Panc1 (cell line): ENCODE measurements at regions not wholly inside any gene's neighbourhood (a gene's known extent, or its start where the extent isn't known, plus 50 kb on each side); places are given as distances from the start of the nearest gene placed in this dataset.

ENCODE experiments used
- ATAC-seq: fragments of 200-7000 bp; cut with Tn5 transposase; 2 replicates; pipeline ENCODE4 v1.9.1; 2020; ENCODE audit warnings: mild to moderate bottlenecking, moderate library complexity
- BruUV-seq: library from RNA; stranded (reverse); fragments of 400-500 nt; replicated peaks from 2 replicates; lab custom pipeline; 2021; lab: Mats Ljungman, UMichigan
- CTCF ChIA-PET: fragments of 300-600 bp; sonication (Branson Sonifier 250); formaldehyde crosslinking; loops from one replicate; lab custom pipeline; 2022; ENCODE audit warnings: antibody characterized with exemption; lab: Charles Lee
- POLR2A ChIA-PET: fragments of 300-600 bp; sonication (Branson Sonifier 250); formaldehyde crosslinking; loops from one replicate; lab custom pipeline; 2022; ENCODE audit warnings: antibody characterized with exemption; lab: Charles Lee
- DNase-seq: peaks from one replicate; pipeline ENCODE4 v3.0.0-alpha.2; 2010; ENCODE audit warnings: low read depth, low spot score
- H3K27ac ChIP-seq: 2 replicates; pipeline ENCODE4 v1.5.1; 2011; ENCODE audit warnings: mild to moderate bottlenecking, low read length, inconsistent platforms
- H3K27me3 ChIP-seq: fragments of 200-500 bp; sonication (Bioruptor generic); 2 replicates; pipeline ENCODE4 v1.6.0; 2014; ENCODE audit warnings: low read length, inconsistent platforms; ENCODE audit not compliant: control insufficient read depth, insufficient read depth
- H3K36me3 ChIP-seq: fragments of 200-500 bp; sonication (Bioruptor generic); 2 replicates; pipeline ENCODE4 v1.5.1; 2014; ENCODE audit warnings: inconsistent platforms, mild to moderate bottlenecking, low read length, moderate library complexity; ENCODE audit not compliant: control insufficient read depth, insufficient read depth
- H3K4me1 ChIP-seq: 2 replicates; pipeline ENCODE4 v1.5.1; 2011; ENCODE audit warnings: inconsistent platforms, mild to moderate bottlenecking, low read length, moderate library complexity; ENCODE audit not compliant: control insufficient read depth, insufficient read depth
- H3K4me3 ChIP-seq, 2 experiments: 2 replicates each; pipeline ENCODE4 v1.5.1; 2011 to 2012; ENCODE audit warnings: low read depth in 2 of 2, low read length in 2 of 2, mild to moderate bottlenecking in 2 of 2, inconsistent platforms in 1 of 2, moderate library complexity in 1 of 2
- H3K9me3 ChIP-seq: fragments of 200-500 bp; sonication (Bioruptor generic); 2 replicates; pipeline ENCODE4 v1.5.1; 2014; ENCODE audit warnings: low read depth, mild to moderate bottlenecking, inconsistent platforms, low read length, moderate library complexity; ENCODE audit not compliant: control insufficient read depth, insufficient read depth
- POLR2AphosphoS5 ChIP-seq: IDR thresholded peaks from 2 replicates; pipeline ENCODE4 v1.6.1; 2012; ENCODE audit warnings: mild to moderate bottlenecking, low read depth, low read length, moderate library complexity
- SIN3A ChIP-seq: IDR thresholded peaks from 2 replicates; pipeline ENCODE4 v1.6.1; 2012; ENCODE audit warnings: low read depth, mild to moderate bottlenecking, low read length, moderate library complexity, borderline replicate concordance; ENCODE audit not compliant: insufficient read depth
- TCF7L2 ChIP-seq: IDR thresholded peaks from 2 replicates; pipeline ENCODE4 v1.6.1; 2011; ENCODE audit warnings: mild to moderate bottlenecking, low read depth, low read length, inconsistent platforms
- in situ Hi-C: cut with HindIII; loops from 2 replicates; pipeline ENCODE4 v1.10.0; 2016; ENCODE audit warnings: low sequenced_read_pairs, low pct_unique_long_range_greater_than_20kb
- intact Hi-C: fragments of 100-400 bp; cut with micrococcal nuclease; formaldehyde crosslinking; loops from one replicate; pipeline ENCODE4 v1.10.0; 2022; ENCODE audit not compliant: unreplicated experiment
- TF ChIP-seq, protein P1 (sequence below): fragments of 450-650 bp; IDR thresholded peaks from 2 replicates; pipeline ENCODE4 v1.5.1; 2017; ENCODE audit warnings: mild to moderate bottlenecking
- TF ChIP-seq, protein P2 (sequence below), 2 experiments: IDR thresholded peaks; 2 replicates each; pipeline ENCODE4 v1.6.1; 2011 to 2012; ENCODE audit warnings: low read depth in 2 of 2, control low read depth in 1 of 2, low read length in 1 of 2, mild to moderate bottlenecking in 1 of 2, moderate library complexity in 1 of 2; ENCODE audit not compliant: insufficient read depth in 1 of 2

DNA sequence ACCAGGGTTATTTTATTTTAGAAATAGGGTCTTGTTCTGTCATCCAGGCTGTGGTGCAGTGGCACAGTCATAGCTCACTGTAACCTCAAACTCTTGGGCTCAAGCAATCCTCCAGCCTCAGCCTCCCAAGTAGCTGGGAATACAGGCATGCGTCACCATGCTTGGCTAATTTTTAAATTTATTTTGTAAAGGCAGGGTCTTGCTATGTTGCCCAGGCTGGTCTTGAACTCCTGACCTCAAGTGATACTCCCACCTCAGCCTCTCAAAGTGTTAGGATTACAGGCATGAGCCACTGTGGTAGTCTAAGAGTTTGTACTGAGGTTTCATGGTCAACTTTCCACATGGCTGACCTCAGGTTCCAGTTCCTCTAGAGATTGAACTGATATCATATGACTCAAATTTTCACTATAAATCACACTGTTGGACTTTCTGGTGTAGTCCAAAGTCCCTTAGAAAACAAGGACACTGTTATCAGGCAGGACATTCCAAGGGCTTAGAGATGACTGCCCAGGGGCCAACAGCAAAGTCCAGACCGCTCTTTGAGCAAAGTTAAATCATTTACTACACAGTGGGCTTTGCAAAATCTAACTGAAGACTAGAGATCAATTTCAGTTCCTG lies 82.0 kb upstream of the MEX3C start:
- intact Hi-C loops (no loop called here), in situ Hi-C loops (no loop called here)
- H3K9me3 ChIP-seq = no peaks in the 10 kb centered on the region
- no peak overlapping the region for H3K27ac ChIP-seq
- no peaks in the 10 kb centered on the region for H3K27me3 ChIP-seq
- CTCF ChIA-PET = no interaction called here
- BruUV-seq = no TSS peak
- POLR2A ChIA-PET = no interaction called here
- TF ChIP-seq POLR2AphosphoS5 = no peak
- no peak for TF ChIP-seq SIN3A
- TF ChIP-seq, protein P1, sequence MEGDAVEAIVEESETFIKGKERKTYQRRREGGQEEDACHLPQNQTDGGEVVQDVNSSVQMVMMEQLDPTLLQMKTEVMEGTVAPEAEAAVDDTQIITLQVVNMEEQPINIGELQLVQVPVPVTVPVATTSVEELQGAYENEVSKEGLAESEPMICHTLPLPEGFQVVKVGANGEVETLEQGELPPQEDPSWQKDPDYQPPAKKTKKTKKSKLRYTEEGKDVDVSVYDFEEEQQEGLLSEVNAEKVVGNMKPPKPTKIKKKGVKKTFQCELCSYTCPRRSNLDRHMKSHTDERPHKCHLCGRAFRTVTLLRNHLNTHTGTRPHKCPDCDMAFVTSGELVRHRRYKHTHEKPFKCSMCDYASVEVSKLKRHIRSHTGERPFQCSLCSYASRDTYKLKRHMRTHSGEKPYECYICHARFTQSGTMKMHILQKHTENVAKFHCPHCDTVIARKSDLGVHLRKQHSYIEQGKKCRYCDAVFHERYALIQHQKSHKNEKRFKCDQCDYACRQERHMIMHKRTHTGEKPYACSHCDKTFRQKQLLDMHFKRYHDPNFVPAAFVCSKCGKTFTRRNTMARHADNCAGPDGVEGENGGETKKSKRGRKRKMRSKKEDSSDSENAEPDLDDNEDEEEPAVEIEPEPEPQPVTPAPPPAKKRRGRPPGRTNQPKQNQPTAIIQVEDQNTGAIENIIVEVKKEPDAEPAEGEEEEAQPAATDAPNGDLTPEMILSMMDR = no peak
- TF ChIP-seq TCF7L2 = no peak
- TF ChIP-seq, protein P2, sequence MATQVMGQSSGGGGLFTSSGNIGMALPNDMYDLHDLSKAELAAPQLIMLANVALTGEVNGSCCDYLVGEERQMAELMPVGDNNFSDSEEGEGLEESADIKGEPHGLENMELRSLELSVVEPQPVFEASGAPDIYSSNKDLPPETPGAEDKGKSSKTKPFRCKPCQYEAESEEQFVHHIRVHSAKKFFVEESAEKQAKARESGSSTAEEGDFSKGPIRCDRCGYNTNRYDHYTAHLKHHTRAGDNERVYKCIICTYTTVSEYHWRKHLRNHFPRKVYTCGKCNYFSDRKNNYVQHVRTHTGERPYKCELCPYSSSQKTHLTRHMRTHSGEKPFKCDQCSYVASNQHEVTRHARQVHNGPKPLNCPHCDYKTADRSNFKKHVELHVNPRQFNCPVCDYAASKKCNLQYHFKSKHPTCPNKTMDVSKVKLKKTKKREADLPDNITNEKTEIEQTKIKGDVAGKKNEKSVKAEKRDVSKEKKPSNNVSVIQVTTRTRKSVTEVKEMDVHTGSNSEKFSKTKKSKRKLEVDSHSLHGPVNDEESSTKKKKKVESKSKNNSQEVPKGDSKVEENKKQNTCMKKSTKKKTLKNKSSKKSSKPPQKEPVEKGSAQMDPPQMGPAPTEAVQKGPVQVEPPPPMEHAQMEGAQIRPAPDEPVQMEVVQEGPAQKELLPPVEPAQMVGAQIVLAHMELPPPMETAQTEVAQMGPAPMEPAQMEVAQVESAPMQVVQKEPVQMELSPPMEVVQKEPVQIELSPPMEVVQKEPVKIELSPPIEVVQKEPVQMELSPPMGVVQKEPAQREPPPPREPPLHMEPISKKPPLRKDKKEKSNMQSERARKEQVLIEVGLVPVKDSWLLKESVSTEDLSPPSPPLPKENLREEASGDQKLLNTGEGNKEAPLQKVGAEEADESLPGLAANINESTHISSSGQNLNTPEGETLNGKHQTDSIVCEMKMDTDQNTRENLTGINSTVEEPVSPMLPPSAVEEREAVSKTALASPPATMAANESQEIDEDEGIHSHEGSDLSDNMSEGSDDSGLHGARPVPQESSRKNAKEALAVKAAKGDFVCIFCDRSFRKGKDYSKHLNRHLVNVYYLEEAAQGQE (IDR thresholded peaks at IDR 0.05; ENCODE audit: insufficient read depth in 1 of 2, low read depth in 2 of 2, low read length in 1 of 2) = no peak
- DNase-seq = no peak
- ATAC-seq = no peak
- no peaks in the 10 kb centered on the region for H3K4me1 ChIP-seq
- no peaks in the 10 kb centered on the region for H3K36me3 ChIP-seq
- no peak overlapping the region for H3K4me3 ChIP-seq

DNA sequence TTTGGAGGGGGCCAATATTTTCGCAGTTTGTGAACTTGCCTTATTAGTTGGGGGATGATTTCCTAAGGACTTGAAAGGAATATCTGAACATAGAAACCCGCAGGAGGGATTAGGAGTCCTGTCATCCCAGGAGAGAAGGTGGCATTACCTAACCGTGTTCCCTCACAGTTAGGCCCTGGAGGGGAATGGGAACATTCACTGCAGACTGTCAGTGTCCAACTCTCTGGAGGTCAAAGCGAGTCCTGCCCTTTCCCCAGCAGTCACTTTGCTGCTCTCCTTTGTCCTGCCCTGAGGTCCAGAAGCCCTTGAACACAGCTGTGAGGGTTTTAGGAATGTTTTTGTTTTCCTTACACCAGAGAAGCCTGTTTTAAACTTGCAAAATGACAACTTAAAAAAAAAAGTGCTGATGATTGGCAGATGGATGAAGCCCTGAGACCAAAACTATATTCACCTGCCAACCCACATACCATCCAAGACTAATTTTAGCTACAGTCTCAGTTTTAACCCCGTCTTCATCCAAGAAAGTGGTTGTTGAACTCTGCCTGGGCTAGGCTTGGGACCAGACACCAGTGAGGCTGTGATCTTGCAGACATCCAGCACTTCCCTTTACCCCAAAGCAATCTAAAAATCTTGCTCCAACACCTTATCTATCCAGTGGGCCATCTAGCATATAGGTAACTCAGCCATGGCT lies 90.5 kb upstream of the MEX3C start:
- no TSS peak for BruUV-seq

More for the DNA sequence above, 90.5 kb upstream of the MEX3C start:
- TF ChIP-seq, protein P1 = no peak
- TF ChIP-seq POLR2AphosphoS5 = no peak
- TF ChIP-seq SIN3A = no peak
- no peak for TF ChIP-seq TCF7L2
- TF ChIP-seq, protein P2 (IDR thresholded peaks at IDR 0.05; ENCODE audit: insufficient read depth in 1 of 2, low read depth in 2 of 2, low read length in 1 of 2) = no peak
- no peak for ATAC-seq
- in situ Hi-C loops = no loop called here
- ChIA-PET POLR2A (no interaction called here), CTCF (no interaction called here)
- Histone ChIP-seq H3K4me3 (no peak overlapping the region), H3K9me3 (no peaks in the 10 kb centered on the region), H3K4me1 (no peaks in the 10 kb centered on the region), H3K36me3 (no peaks in the 10 kb centered on the region), H3K27ac (no peak overlapping the region), H3K27me3 (no peaks in the 10 kb centered on the region)
- intact Hi-C loops = no loop called here
- no peak for DNase-seq
